ENCODE measurements at regions not wholly inside any gene's neighbourhood (a gene's known extent, or its start where the extent isn't known, plus 50 kb on each side); places are given as distances from the start of the nearest gene placed in this dataset.

DNA sequence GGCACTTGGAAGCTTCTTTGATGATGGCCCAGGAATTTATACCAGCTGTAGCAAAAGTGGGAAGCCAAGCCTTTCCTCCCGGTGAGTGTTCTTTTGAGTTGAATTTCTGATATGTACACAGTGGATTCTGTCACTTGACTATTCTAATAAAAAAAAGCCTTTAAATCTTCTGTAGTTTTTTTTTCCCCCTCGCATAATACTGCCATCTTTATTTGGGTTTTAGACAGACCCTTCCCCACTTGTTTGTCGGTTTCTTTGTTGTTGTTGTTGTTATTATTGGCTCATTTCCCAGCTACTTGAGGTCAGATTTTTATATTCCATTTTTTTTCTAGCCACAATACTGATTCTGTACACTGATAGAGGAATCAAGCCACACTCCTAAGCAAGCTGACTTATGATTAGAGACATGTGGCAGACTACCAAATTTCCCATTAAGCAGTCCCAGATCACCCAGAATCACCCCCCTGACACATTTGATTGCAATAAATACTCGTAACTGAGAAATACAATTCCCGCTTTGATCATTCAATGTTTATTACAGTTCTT lies 122.4 kb upstream of the IL12A start:
- H3K4me3 ChIP-seq = no peak overlapping the region
- TF ChIP-seq, protein P1, sequence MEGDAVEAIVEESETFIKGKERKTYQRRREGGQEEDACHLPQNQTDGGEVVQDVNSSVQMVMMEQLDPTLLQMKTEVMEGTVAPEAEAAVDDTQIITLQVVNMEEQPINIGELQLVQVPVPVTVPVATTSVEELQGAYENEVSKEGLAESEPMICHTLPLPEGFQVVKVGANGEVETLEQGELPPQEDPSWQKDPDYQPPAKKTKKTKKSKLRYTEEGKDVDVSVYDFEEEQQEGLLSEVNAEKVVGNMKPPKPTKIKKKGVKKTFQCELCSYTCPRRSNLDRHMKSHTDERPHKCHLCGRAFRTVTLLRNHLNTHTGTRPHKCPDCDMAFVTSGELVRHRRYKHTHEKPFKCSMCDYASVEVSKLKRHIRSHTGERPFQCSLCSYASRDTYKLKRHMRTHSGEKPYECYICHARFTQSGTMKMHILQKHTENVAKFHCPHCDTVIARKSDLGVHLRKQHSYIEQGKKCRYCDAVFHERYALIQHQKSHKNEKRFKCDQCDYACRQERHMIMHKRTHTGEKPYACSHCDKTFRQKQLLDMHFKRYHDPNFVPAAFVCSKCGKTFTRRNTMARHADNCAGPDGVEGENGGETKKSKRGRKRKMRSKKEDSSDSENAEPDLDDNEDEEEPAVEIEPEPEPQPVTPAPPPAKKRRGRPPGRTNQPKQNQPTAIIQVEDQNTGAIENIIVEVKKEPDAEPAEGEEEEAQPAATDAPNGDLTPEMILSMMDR (IDR thresholded peaks at IDR 0.05) = no peak
- H3K36me3 ChIP-seq = peaks cover 4% of the 10 kb centered on the region
- H3K27me3 ChIP-seq (ENCODE audit: low read depth) = no peaks in the 10 kb centered on the region
- ATAC-seq = peak in 1 of 2 donors; percentile 32
- no peak overlapping the region for H3K27ac ChIP-seq
- peaks cover 22% of the 10 kb centered on the region for H3K4me1 ChIP-seq
- intact Hi-C loops (cut with DNase I) = no loop called here
- no peaks in the 10 kb centered on the region for H3K9me3 ChIP-seq
- DNase-seq = no peak

DNA sequence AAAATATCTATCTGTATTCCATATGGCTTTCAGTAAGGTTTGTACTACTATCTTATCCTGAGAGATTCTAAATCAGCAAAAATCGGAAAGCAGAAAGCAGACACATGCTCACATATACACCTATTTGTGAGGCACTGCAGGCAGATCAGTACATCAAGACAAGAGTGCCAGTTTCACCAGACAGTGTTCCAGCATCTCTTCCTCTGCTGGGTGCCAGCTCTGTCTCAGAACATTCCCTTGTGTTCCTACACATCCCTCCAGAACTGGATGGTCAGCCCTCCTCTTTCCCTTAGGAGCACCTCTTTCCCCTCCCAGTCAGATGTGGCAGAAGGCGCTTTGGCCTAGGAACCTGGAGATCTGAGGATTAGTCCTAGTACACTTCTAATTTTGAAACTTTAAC lies 121.3 kb upstream of the IL12A start:
- H3K36me3 ChIP-seq = peaks cover 4% of the 10 kb centered on the region
- H3K27me3 ChIP-seq (ENCODE audit: low read depth) = no peaks in the 10 kb centered on the region
- ATAC-seq (no peak), DNase-seq (no peak)
- TF ChIP-seq, protein P1 (IDR thresholded peaks at IDR 0.05) = no peak
- H3K4me3 ChIP-seq = no peak overlapping the region
- H3K4me1 ChIP-seq = peaks cover 20% of the 10 kb centered on the region
- no peak overlapping the region for H3K27ac ChIP-seq
- intact Hi-C loops (cut with DNase I) = no loop called here
- no peaks in the 10 kb centered on the region for H3K9me3 ChIP-seq

DNA sequence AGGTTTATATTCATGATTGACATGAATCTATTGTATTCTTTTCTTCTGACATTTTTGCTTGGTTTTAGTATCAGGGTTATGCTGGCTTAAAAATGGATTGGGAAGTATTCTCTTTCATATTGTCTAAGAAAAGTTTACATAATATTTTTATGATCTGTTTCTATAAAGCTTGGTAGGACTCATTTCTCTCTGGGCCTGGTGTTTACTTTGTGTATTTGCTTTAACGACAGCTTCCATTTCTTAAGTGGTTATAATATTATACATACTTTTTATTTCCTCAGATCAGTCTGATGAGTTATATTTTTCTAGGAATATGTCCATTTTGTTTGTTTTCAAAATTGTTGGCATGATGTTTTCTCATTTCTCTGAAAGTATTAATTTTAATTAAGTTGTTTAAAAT lies 117.9 kb upstream of the IL12A start:
- intact Hi-C loops (cut with DNase I) = no loop called here
- Histone ChIP-seq H3K36me3 (peaks cover 4% of the 10 kb centered on the region), H3K9me3 (no peaks in the 10 kb centered on the region), H3K27me3 (ENCODE audit: low read depth) (no peaks in the 10 kb centered on the region), H3K4me3 (no peak overlapping the region), H3K4me1 (peaks cover 36% of the 10 kb centered on the region), H3K27ac (no peak overlapping the region)
- TF ChIP-seq, protein P1 (IDR thresholded peaks at IDR 0.05) = no peak
- DNase-seq (no peak), ATAC-seq (no peak)

DNA sequence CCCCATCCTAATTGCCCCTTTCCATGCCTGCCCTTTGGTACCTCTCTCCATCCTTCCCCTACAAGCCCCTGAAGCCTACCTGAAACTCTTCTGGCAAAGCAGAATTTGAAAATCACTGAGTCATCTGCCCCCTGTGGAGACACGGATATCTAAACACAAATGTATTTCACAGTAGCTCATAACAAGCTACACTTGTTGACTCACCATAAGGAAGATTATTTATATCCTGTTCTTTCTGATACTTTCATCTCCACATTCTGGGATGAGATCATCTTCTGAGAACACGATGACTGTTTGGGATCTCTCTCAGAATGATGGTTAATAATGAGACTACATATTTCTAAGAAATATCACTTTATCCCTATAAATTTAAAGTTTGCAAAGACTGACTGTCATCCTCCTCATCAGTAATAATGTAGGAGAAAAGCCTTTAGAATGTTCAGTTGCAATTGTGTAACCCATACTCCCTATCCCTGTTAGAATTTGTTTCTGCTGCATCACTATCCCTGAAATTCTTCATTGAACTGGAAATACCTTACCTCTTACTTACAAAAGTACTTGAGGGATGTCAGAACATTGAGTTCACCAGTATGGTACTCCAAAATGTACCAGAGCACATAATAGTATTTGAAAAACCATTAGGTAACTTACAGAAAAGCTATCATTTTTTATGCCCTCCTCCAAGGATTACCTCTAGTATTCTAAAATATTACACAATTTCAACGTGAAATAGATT lies 116.1 kb upstream of the IL12A start:
- TF ChIP-seq, protein P1 (IDR thresholded peaks at IDR 0.05) = no peak
- Histone ChIP-seq H3K4me3 (no peak overlapping the region), H3K9me3 (no peaks in the 10 kb centered on the region), H3K27ac (peak overlapping the region; percentile 69), H3K4me1 (peaks cover 28% of the 10 kb centered on the region), H3K36me3 (peaks cover 4% of the 10 kb centered on the region), H3K27me3 (ENCODE audit: low read depth) (no peaks in the 10 kb centered on the region)
- DNase-seq (no peak), ATAC-seq (peak; percentile 88 to 90)
- intact Hi-C loops (cut with DNase I) = no loop called here

DNA sequence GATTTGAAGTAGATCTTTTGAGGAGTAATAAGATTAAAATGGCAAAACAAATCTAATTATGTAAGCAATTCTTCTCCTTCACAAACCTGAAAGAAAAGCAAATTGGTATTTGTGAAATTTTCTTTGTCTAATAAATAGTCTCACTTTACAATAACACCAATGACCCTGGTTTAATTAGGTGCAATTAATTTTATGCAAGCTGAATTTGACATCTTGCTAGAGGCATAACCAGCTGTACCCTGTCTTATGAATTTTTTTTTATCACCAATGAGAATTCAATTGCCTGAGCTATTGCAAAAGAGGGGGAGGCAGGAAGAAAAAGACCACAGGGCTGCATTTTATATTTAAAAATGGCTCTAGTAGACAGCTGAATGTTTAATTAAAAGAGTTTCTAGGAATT lies 113.5 kb upstream of the IL12A start:
- no peak for DNase-seq
- Histone ChIP-seq H3K27ac (no peak overlapping the region), H3K4me1 (peaks cover 28% of the 10 kb centered on the region), H3K27me3 (ENCODE audit: low read depth) (no peaks in the 10 kb centered on the region), H3K9me3 (no peaks in the 10 kb centered on the region), H3K4me3 (no peak overlapping the region), H3K36me3 (no peaks in the 10 kb centered on the region)
- intact Hi-C loops (cut with DNase I) = no loop called here
- ATAC-seq = no peak
- TF ChIP-seq, protein P1 (IDR thresholded peaks at IDR 0.05) = no peak
